Inflammatory macrophage treated with lipopolysaccharide for 1 hour (primary cell): ENCODE measurements at regions not wholly inside any gene's neighbourhood (a gene's known extent, or its start where the extent isn't known, plus 50 kb on each side); places are given as distances from the start of the nearest gene placed in this dataset.

ENCODE experiments used
- DNase-seq, 2 donors: peaks; one replicate each; pipeline ENCODE4 v3.0.0-alpha.2; 2020 to 2022

GRCh38 chr2:45176390-45176789 is 167.1 kb upstream of the SIX2 start:
- DNase-seq, result no peak

DNA sequence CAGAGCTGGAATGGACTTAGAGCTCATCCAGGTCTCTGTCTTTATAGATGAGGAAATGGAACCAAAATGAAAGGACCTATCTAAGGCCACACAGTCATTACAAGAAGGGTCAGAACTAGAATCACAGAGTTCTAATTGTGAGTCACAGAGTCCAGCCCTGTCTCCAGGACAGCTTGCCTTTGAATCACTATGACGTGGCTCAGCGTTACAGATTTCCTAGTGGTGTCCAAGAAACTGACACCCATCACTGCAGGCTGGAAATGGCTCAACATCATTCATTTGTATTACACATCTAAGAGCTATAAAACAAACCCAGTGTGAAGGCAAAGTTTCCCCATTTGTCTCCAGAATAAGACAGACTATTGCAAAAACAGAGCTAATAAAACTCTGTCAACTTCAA is 164.3 kb upstream of the SIX2 start:
- no peak for DNase-seq

- DNase-seq, result no peak
Measured at GRCh38 chr2:45172760-45173392, 163.6 kb upstream of the SIX2 start.

- no peak for DNase-seq
Measured at GRCh38 chr2:45172142-45172541, 162.9 kb upstream of the SIX2 start.

DNA sequence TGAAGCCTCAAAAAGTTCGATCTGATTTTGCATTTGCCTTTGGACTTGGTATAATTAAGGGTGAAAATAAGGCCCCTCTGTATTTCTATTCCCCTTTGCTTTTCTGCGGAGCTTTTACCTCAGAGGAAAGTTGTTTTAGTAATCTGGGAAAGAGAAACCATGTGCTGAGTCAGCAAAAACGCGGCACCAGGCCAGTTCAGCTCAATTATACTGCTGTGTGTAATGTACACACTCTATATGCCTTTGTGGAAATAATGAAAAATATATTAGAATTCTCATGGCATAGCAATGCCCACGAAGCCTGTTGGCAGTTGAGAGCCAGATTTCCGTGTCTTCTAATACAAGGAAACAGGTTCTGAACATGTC is 161.9 kb upstream of the SIX2 start:
- DNase-seq, result no peak

GRCh38 chr2:45170191-45171135 is 161.2 kb upstream of the SIX2 start:
- DNase-seq, result no peak

GRCh38 chr2:45169339-45170190 is 160.3 kb upstream of the SIX2 start:
- DNase-seq, result no peak

- DNase-seq, result no peak
Measured at GRCh38 chr2:45168711-45169338, 159.6 kb upstream of the SIX2 start.

DNA sequence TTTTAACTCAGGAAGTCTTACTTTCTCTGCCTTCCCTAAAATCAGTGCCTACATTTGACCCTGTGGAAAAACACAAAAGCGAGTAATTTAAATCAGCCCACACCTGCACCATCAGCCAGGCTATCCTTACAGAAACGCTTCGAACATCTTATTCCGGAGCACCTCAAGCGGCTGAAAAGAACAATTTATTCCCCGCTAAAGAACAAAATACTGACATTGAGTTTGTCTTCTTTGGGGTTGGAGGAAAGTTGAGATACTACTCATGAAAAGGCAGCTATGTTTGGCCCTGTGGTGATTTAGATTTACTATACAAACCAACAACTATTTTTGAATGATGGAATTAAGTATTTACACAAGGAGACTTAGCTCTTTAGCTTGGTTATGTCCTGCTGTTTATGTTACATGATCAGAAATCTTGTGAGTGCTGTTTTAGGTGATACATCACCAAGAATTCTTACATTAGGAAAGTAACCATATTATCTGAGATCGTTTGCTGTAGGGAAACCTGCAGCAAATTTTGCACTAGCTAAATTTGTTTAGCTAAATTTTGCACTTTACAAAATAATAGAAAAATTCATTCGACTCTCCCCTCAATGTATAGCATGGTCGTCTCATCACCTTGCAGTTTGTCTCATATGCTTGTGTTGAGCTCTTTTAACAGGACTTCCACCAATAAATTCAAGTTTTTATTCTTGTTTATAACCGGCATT is 158.8 kb upstream of the SIX2 start:
- no peak for DNase-seq

GRCh38 chr2:45166229-45166890 is 157.1 kb upstream of the SIX2 start:
- DNase-seq, result no peak

DNA sequence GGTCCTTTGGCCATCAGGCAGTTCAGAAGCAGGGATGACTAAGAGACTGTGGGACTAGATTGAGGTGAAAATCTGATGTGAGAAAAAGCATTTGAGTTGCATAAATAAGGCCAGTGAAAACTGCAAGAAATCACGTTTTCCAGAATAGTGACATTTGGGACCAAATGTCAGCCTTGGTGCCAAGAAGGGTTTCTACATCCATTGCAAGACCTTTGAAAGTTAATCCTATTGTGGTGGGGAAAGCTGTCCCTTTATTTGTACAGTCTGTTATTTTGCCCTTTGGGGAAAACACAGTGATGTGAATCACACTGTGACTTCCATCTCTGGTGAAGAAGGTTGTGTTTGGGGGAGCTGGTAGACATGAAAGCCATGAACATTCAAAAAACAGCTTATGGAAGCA is 153.5 kb upstream of the SIX2 start:
- DNase-seq, result no peak

GRCh38 chr2:45156605-45157004 is 147.4 kb upstream of the SIX2 start:
- DNase-seq, result no peak

- no peak for DNase-seq
Measured at GRCh38 chr2:45154606-45155155, 145.4 kb upstream of the SIX2 start.

DNA sequence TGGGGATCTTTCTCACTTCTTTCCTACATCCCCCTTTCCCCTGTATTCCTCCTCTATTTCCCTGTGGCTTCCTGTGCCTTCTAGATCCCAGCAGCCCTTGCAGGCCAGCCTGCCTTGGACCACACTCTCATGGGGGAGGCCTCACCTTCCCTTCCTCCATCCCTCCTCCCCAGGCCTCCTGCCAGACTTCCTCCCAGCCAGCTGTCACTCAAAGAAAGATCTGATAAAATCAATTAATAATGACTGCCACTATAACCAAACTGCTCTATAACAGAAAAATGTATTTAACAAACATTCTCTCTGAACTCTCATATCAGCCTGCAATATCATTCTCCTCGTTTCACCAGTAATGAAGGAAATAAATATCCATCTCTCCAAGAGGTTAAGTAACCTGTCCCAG is 144.9 kb upstream of the SIX2 start:
- DNase-seq, result no peak

GRCh38 chr2:45153121-45153520 is 143.9 kb upstream of the SIX2 start:
- no peak for DNase-seq

DNA sequence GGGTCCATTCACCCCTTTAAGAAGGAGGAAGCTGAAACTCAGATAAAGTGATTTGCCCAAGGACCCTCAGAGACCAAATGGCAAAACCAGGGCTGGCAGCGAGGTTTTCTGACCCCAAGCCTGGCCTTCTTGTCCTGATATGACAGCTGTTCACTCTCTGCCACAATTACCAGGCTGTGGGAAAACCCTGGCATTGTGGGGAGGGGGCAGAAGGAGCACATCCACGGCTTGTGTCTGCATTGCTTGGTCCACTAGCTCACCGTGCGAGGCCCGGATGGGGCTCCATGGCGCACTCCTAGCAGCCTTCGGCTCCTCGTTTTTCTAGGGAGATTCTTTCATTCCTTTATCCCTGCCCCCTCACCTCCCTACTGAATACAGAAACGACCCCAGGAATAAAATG is 143.4 kb upstream of the SIX2 start:
- DNase-seq, result no peak

DNA sequence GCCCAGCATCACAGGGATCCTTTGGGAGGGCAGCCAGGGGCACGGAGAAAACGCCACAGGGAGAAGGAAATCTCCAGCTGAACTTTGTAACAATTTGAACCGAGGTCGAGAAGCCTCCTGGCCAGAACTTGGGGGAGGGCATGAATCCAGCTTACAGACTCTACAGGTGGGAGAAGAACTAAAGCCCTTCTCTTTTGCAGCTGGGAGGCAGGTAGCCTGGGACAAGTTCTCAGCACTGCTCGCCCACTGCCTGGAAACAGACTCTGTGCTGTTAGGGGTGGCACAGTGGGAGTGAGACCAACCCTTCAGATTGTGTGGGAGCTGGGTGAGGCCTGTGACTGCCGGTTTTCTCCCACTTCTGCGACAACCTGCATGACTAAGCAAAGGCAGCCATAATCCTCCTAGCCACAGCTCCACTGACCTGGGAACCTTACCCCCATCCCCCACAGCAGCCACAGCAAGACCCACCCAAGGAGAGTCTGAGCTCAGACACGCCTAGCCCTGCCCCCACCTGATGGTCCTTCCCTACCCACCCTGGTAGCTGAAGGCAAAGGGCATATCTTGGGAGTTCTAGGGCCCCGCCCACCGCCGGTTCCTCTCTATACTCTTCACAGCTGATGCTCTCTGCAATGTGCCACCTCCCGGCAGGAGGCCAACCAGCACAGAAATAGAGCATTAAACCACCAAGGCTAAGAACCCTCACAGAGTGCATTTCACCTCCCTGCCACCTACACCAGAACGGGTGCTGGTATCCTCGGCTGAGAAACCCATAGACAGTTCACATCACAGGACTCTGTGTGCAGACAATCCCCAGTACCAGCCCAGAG is 136.0 kb upstream of the SIX2 start:
- DNase-seq, result no peak

- no peak for DNase-seq
Measured at GRCh38 chr2:45141883-45142866, 132.9 kb upstream of the SIX2 start.

GRCh38 chr2:45140675-45141074 is 131.4 kb upstream of the SIX2 start:
- DNase-seq, result no peak
